GM10248 (cell line): ENCODE measurements at regions not wholly inside any gene's neighbourhood (a gene's known extent, or its start where the extent isn't known, plus 50 kb on each side); places are given as distances from the start of the nearest gene placed in this dataset.

Experiments
- CTCF ChIA-PET: fragments of 300-600 bp; sonication (Branson Sonifier 250); formaldehyde crosslinking; extraction: SDS; loops from one replicate; lab custom pipeline; 2021; ENCODE audit warnings: antibody characterized with exemption; lab: Yijun Ruan, JAX
- POLR2A ChIA-PET: fragments of 350-650 bp; sonication (Branson Sonifier 250); formaldehyde crosslinking; extraction: SDS; loops from one replicate; lab custom pipeline; 2020; ENCODE audit warnings: antibody characterized with exemption; lab: Yijun Ruan, JAX
- DNase-seq: peaks from one replicate; pipeline ENCODE4 v3.0.0; 2012; ENCODE audit errors: extremely low spot score
- TF ChIP-seq, protein P1 (sequence below): IDR thresholded peaks from 2 replicates; pipeline ENCODE4 v1.5.1; 2012; ENCODE audit warnings: mild to moderate bottlenecking, low read depth; ENCODE audit errors: extremely low read depth, missing control alignments, control extremely low read depth

DNA sequence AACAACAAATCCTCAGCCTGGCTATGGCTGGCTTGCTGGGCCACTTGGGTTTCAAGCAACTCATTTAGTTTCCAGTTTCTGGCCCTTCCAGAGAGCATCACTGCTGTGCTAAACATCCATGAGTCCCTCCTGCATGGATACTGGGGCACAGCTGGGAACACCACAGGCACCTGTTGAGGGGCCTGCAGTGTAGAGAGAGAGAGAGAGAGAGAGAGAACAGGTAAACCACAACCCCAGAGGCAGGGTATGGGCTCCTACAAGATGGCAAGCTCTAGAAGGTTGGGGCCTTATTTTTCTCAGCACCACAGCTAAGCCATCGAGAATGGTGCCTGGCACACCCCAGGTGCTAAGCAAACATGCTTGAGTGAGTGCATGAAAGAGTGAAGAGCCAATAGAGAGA is 120.3 kb downstream of the RBFOX3 start:
- DNase-seq, result no peak
- ChIA-PET POLR2A (no interaction called here), CTCF (interaction anchor here (1.3 kb wide), 1 partner anchor 82 kb away, joined by 3 read pairs; no protein-coding TSS in a partner anchor)
- TF ChIP-seq, protein P1, sequence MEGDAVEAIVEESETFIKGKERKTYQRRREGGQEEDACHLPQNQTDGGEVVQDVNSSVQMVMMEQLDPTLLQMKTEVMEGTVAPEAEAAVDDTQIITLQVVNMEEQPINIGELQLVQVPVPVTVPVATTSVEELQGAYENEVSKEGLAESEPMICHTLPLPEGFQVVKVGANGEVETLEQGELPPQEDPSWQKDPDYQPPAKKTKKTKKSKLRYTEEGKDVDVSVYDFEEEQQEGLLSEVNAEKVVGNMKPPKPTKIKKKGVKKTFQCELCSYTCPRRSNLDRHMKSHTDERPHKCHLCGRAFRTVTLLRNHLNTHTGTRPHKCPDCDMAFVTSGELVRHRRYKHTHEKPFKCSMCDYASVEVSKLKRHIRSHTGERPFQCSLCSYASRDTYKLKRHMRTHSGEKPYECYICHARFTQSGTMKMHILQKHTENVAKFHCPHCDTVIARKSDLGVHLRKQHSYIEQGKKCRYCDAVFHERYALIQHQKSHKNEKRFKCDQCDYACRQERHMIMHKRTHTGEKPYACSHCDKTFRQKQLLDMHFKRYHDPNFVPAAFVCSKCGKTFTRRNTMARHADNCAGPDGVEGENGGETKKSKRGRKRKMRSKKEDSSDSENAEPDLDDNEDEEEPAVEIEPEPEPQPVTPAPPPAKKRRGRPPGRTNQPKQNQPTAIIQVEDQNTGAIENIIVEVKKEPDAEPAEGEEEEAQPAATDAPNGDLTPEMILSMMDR, result no peak

DNA sequence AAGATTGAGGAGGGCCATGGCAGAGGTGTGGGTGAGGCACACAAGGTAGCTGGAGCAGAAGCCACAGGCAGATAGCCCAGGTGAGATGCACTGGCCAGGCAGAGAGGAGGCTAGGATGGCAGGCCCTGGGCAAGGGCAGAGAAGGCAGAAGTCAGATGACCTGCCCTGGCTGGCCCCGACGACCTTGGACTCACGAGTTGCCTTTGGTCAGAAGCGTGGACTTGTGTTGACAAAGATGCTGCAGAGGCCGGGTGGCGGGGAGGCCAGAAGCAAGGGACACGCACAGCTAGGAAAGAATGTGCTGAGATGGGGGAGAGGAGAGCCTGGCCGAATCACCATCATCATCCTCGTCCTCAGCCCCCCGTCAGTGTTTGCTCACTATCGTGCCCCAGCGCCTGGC is 123.7 kb downstream of the RBFOX3 start:
- no peak for DNase-seq
- ChIA-PET CTCF (no interaction called here), POLR2A (no interaction called here)
- TF ChIP-seq, protein P1, result no peak

DNA sequence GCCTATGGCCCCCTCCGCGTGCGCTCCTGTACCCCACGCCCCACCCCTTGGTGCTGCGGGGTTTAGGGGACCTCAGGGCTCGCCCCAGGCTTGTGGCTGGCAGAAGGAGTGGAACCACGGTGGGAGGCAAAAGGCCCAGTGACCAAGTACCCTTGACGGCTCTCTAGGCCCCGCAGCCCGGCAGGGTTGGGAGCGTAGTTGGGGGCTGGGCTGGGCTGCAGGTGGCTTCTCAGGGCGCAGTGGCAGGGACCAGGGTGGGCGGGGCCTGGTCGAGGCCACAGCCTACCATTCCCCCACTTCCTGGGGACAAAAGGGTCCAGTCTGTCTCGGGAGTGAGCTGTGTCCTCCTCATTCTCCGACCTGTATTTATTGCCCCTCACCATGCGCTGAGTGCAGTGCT is 124.9 kb downstream of the RBFOX3 start:
- DNase-seq, result no peak
- TF ChIP-seq, protein P1, result no peak
- ChIA-PET CTCF (no interaction called here), POLR2A (no interaction called here)

DNA sequence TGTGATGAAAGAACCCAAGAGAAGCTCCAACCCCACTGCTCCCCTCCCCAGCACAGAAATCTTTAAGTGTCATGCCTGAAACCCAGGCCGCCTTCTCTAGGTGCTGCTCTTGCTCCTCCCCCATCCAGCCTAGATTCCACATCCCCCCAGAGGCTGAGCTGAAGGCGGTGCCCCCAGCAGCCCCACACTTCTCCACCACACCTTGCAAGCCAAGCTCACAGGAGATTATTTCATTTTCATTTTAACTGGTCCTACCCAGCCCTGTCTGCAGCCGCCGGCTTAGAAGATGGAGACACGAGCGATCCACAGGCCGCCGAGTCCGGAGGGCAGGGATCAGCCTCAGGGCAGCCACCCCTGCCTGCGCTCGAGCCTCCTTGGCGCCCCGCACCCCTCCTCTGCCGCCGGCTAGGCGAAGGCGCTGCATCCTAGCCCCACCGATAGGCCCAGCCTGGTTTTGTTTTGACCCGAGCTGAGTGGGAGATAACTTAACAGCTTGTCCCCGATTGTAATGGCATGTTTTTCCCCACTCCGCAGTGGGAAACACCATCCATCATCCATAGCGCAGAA is 125.3 kb downstream of the RBFOX3 start:
- CTCF ChIA-PET, result no interaction called here
- POLR2A ChIA-PET, result no interaction called here
- TF ChIP-seq, protein P1, result no peak
- no peak for DNase-seq

DNA sequence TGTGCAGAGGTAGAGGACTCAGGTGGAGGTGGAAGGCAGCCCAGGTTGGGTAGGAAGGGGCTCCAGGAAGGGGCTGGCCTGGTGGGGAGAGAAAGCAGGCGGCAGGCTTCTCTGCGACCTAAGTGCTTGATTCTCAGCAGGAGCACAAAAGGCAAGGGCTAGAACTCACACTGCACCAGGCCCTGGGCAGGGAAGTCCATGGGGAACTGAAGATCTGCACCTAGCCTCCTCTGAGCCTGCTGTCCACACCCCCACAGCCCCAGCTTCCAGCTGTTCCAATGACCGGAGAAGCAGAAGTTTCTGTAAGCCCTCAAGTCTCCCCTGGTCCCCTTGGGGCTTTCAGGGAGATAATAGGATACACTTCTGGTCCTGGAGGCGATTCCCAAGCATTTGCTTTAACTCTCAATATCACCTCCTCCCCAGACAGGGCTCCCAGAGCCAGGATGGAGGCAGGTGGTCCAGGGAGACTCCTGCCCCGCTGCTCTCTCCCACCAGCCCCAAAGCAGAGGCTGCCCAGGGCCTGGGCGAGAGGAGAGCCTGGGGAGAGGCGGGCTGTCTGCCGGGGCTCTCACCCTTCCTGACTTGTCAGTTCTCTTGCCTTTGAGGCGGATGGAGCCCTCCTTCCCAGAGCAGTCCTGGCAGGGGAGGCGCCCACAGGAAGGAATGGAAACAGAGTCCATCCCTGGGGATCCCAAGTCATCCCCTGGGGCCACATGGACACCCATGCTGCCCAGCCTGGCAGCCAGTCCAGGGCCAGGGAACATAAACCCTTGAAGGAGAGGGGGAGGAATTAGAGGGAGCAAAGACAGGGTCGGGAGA is 126.0 kb downstream of the RBFOX3 start:
- DNase-seq, result no peak
- ChIA-PET POLR2A (no interaction called here), CTCF (no interaction called here)
- TF ChIP-seq, protein P1, result no peak

DNA sequence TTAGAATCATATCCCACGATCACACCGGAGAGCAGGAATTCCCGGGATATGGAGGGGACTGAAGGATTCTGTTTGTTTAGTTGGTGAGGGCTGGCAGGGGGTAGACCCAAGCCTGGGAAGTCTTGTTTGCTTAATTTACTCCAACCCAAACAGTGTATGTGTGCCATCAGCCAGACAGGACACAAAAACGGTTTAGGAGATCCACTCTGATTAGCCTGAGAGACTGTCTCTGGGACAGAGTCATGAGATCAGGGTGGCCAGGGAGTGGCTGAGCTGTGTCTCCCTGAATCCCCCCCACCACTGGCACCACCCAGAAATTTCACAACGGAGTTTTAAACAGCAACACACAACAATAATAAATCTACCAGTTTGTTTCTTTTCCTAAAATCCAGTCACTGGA is 127.0 kb downstream of the RBFOX3 start:
- ChIA-PET CTCF (no interaction called here), POLR2A (no interaction called here)
- no peak for DNase-seq
- TF ChIP-seq, protein P1, result no peak
